ENCODE measurements at regions not wholly inside any gene's neighbourhood (a gene's known extent, or its start where the extent isn't known, plus 50 kb on each side); places are given as distances from the start of the nearest gene placed in this dataset.

GRCh38 chr7:42560866-42561265, 323.9 kb upstream of the GLI3 start:
- TF ChIP-seq CTCF (IDR thresholded peaks at IDR 0.05; ENCODE audit: extremely low read depth in 1 of 2, insufficient read depth in 1 of 2, low read depth in 1 of 2, low read length in 2 of 2): no peak
- no peak for TF ChIP-seq POLR2AphosphoS5 (IDR thresholded peaks at IDR 0.05; ENCODE audit: insufficient read depth, low read depth, low read length)
- TF ChIP-seq JUN (IDR thresholded peaks at IDR 0.05; ENCODE audit: borderline replicate concordance, insufficient read depth, insufficient read length, low read depth): no peak
- no peak for TF ChIP-seq POLR2A (IDR thresholded peaks at IDR 0.05; ENCODE audit: low read depth, low read length)
- TF ChIP-seq MAX (IDR thresholded peaks at IDR 0.05; ENCODE audit: insufficient read depth, insufficient read length): no peak
